NB4 (cell line): ENCODE measurements at regions not wholly inside any gene's neighbourhood (a gene's known extent, or its start where the extent isn't known, plus 50 kb on each side); places are given as distances from the start of the nearest gene placed in this dataset.

Experiments used
- MAX ChIP-seq: IDR thresholded peaks from 2 replicates; pipeline ENCODE4 v1.6.1; 2011; ENCODE audit warnings: low read depth, low read length
- MYC ChIP-seq: IDR thresholded peaks from 2 replicates; pipeline ENCODE4 v1.6.1; 2011; ENCODE audit warnings: low read depth, low read length
- TF ChIP-seq, protein P1 (sequence below): IDR thresholded peaks from one replicate; pipeline ENCODE4 v1.5.1; 2012; ENCODE audit warnings: low read depth, low read length

DNA sequence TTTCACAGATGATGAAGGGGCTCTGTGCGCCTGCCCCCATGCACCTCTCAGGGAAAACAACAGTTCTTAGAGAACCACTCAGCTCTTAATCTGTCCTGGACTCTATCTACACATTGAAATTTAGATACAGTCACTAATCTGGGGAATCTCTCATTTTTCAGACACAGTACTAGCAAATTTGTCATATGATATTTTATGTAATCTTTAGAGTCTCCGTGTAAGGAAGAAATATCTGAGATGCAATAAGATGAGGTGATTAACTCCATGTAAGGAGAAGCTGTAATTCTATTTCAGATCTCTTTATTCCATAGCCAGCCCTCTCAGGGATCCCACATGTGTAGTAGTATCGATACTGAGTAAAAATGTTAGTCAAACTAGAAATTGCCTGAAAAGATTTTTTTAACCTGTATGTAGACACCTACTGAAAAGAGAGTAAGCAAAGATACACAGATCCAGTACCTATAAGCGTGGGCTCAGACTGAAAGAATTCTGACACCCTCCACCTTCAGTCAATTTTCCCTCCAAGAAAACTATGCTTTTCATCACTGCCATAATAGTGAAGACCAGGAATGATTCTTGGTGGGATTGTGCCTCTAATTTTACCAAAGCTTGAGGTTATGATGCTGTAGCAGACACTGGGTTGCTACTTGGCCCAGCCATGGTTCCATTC, 279.6 kb upstream of the TMEM161B start:
- TF ChIP-seq, protein P1, sequence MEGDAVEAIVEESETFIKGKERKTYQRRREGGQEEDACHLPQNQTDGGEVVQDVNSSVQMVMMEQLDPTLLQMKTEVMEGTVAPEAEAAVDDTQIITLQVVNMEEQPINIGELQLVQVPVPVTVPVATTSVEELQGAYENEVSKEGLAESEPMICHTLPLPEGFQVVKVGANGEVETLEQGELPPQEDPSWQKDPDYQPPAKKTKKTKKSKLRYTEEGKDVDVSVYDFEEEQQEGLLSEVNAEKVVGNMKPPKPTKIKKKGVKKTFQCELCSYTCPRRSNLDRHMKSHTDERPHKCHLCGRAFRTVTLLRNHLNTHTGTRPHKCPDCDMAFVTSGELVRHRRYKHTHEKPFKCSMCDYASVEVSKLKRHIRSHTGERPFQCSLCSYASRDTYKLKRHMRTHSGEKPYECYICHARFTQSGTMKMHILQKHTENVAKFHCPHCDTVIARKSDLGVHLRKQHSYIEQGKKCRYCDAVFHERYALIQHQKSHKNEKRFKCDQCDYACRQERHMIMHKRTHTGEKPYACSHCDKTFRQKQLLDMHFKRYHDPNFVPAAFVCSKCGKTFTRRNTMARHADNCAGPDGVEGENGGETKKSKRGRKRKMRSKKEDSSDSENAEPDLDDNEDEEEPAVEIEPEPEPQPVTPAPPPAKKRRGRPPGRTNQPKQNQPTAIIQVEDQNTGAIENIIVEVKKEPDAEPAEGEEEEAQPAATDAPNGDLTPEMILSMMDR: no peak
- TF ChIP-seq MYC: no peak
- no peak for TF ChIP-seq MAX
